BJ (cell line): ENCODE measurements at regions not wholly inside any gene's neighbourhood (a gene's known extent, or its start where the extent isn't known, plus 50 kb on each side); places are given as distances from the start of the nearest gene placed in this dataset.

ENCODE experiments used
- CTCF ChIA-PET: fragments of 350-600 bp; formaldehyde crosslinking; extraction: SDS; loops from one replicate; lab custom pipeline; 2021; ENCODE audit warnings: antibody characterized with exemption, inconsistent platforms; lab: Yijun Ruan, JAX
- POLR2A ChIA-PET: fragments of 300-600 bp; sonication (Branson Sonifier 250); formaldehyde crosslinking; extraction: SDS; loops from one replicate; lab custom pipeline; 2021; ENCODE audit warnings: antibody characterized with exemption; lab: Charles Lee
- DNase-seq: peaks from one replicate; pipeline ENCODE4 v3.0.0-alpha.2; 2011; ENCODE audit warnings: low read depth
- H3K27me3 ChIP-seq: 2 replicates; pipeline ENCODE4 v1.6.0; 2011; ENCODE audit warnings: low read length; ENCODE audit not compliant: control insufficient read depth, insufficient read depth
- H3K36me3 ChIP-seq: 2 replicates; pipeline ENCODE4 v1.5.1; 2011; ENCODE audit warnings: low read length; ENCODE audit not compliant: control insufficient read depth, insufficient read depth
- H3K4me3 ChIP-seq: 2 replicates; pipeline ENCODE4 v1.5.1; 2011; ENCODE audit warnings: low read depth, mild to moderate bottlenecking, control low read depth, low read length
- TF ChIP-seq, protein P1 (sequence below): IDR thresholded peaks from 2 replicates; pipeline ENCODE4 v1.5.1; 2011; ENCODE audit warnings: low read depth, mild to moderate bottlenecking, control low read depth, inconsistent platforms, low read length, moderate library complexity; ENCODE audit not compliant: insufficient read depth

- ChIA-PET POLR2A (no interaction called here), CTCF (no interaction called here)
- TF ChIP-seq, protein P1, sequence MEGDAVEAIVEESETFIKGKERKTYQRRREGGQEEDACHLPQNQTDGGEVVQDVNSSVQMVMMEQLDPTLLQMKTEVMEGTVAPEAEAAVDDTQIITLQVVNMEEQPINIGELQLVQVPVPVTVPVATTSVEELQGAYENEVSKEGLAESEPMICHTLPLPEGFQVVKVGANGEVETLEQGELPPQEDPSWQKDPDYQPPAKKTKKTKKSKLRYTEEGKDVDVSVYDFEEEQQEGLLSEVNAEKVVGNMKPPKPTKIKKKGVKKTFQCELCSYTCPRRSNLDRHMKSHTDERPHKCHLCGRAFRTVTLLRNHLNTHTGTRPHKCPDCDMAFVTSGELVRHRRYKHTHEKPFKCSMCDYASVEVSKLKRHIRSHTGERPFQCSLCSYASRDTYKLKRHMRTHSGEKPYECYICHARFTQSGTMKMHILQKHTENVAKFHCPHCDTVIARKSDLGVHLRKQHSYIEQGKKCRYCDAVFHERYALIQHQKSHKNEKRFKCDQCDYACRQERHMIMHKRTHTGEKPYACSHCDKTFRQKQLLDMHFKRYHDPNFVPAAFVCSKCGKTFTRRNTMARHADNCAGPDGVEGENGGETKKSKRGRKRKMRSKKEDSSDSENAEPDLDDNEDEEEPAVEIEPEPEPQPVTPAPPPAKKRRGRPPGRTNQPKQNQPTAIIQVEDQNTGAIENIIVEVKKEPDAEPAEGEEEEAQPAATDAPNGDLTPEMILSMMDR: no peak
- Histone ChIP-seq H3K27me3 (no peaks in the 10 kb centered on the region), H3K36me3 (no peaks in the 10 kb centered on the region), H3K4me3 (no peak overlapping the region)
- DNase-seq: no peak
Measured at GRCh38 chr4:136755531-136755916, 776.8 kb downstream of the PCDH18 start.

DNA sequence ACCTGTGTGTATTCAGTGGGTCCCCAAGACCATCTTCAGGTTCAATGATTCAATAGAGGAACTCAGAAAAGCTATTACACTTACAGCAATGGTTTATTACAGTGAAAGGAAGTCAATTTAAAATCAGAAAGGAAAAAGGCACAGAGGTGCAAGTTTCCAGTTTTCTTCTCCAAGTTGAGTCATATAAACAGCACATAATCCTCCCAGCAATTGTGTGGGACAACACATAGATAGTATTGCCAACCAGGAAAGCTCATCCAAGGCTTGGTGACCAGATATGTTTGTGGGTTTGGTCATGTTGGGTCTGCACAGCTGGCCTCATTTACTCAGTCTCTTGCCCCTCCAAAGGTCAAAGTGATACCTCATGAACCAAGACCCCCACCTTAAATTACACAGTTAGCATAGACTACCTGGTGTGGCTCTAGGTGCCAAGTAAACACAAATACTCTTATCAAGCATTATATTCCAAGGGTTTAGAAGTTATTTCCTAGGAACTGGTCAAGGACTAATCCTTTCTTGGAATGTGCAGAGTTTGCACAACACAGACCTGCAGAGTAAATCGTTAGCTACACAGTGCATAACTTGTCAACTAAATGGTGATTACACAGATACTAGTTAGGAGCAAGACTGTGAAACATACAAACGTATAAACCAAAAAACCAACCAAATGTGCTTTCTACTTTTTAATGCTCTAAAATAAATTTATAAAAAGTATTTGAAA is 777.3 kb downstream of the PCDH18 start:
- DNase-seq: no peak
- Histone ChIP-seq H3K27me3 (no peaks in the 10 kb centered on the region), H3K36me3 (no peaks in the 10 kb centered on the region), H3K4me3 (no peak overlapping the region)
- TF ChIP-seq, protein P1: no peak
- ChIA-PET CTCF (no interaction called here), POLR2A (no interaction called here)

DNA sequence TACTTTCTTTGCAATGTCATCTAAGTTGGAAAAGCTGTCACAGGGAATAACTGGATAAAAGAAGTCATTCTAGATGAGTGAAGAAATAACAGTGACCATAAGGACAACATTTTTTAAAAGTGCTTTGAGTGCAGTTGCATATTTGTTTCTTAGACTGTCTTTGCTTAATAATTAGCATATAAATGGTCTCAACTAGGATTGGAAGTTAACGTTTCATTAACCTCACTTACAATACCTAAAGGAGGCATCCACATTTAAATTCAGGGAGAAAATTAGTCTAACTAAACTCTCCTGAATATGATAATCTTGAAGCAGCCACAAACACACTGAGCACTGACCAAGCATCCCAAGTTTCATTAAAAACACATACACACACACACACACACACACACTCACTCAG is 780.7 kb downstream of the PCDH18 start:
- Histone ChIP-seq H3K4me3 (no peak overlapping the region), H3K27me3 (no peaks in the 10 kb centered on the region), H3K36me3 (no peaks in the 10 kb centered on the region)
- no peak for DNase-seq
- ChIA-PET POLR2A (no interaction called here), CTCF (no interaction called here)
- TF ChIP-seq, protein P1: no peak

DNA sequence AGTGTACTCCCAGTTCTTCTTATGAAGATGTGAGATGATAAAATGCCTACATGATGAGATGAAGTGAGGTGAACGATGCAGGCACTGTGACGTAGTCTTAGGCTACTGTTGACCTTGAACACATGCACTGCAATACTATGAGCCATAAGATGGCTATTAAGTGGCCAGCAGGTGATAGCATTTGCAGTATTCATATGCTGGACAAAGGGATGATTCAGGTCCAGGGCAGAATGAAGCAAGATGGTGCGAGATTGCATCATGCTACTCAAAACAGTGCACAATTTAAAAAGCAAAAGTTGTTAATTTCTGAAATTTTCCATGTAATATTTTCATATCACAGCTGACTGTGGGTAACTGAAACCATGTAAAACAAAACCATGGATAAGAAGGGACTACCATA is 781.4 kb downstream of the PCDH18 start:
- DNase-seq: no peak
- ChIA-PET CTCF (no interaction called here), POLR2A (no interaction called here)
- Histone ChIP-seq H3K27me3 (no peaks in the 10 kb centered on the region), H3K36me3 (no peaks in the 10 kb centered on the region), H3K4me3 (no peak overlapping the region)
- TF ChIP-seq, protein P1: no peak

DNA sequence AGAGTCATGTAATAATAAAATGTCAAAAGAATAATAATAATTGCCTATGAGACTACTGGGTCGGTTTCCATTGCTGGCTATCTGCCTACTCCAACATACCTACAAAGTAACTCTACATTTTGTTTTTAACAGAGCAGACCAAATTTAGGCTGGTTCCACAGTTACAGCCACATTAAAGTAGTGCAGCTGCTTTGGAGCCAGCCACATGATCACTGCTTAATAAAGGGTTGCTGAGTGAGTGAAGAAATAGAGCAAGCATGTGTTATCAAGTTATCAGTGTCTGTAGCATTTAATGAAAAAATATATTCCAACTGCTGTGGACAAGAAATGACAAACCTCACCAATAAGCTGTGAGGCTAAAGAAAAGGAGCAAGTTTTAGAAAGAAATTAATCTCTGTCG is 782.3 kb downstream of the PCDH18 start:
- POLR2A ChIA-PET: no interaction called here
- TF ChIP-seq, protein P1: no peak
- no peak for DNase-seq
- Histone ChIP-seq H3K4me3 (no peak overlapping the region), H3K27me3 (no peaks in the 10 kb centered on the region), H3K36me3 (no peaks in the 10 kb centered on the region)
- CTCF ChIA-PET: no interaction called here
